H9 (cell line): ENCODE measurements at regions not wholly inside any gene's neighbourhood (a gene's known extent, or its start where the extent isn't known, plus 50 kb on each side); places are given as distances from the start of the nearest gene placed in this dataset.

ENCODE experiments used
- DNase-seq: peaks from one replicate; pipeline ENCODE4 v3.0.0-alpha.2; 2017
- H2AFZ ChIP-seq: one replicate; pipeline ENCODE4 v1.6.1; 2013; ENCODE audit warnings: mild to moderate bottlenecking, low read length, control low read depth, moderate library complexity
- H2AK5ac ChIP-seq: 2 replicates; pipeline ENCODE4 v1.6.1; 2013; ENCODE audit warnings: low read length, control low read depth, mixed read lengths; ENCODE audit not compliant: insufficient read length
- H2BK120ac ChIP-seq: one replicate; pipeline ENCODE4 v1.6.1; 2013; ENCODE audit warnings: low read depth, mild to moderate bottlenecking, low read length, control low read depth, inconsistent platforms; ENCODE audit not compliant: poor library complexity, severe bottlenecking
- H2BK12ac ChIP-seq: 2 replicates; pipeline ENCODE4 v1.6.1; 2013; ENCODE audit warnings: low read length, control low read depth, mixed read lengths, low read depth; ENCODE audit not compliant: insufficient read length
- H2BK15ac ChIP-seq: 2 replicates; pipeline ENCODE4 v1.6.1; 2013; ENCODE audit warnings: low read depth, low read length, control low read depth
- H2BK20ac ChIP-seq: one replicate; pipeline ENCODE4 v1.6.1; 2013; ENCODE audit warnings: low read depth, mild to moderate bottlenecking, low read length, control low read depth, inconsistent platforms; ENCODE audit not compliant: poor library complexity, severe bottlenecking
- H2BK5ac ChIP-seq: 2 replicates; pipeline ENCODE4 v1.6.1; 2013; ENCODE audit warnings: low read length, control low read depth, mixed read lengths; ENCODE audit not compliant: insufficient read length
- H3K14ac ChIP-seq: 2 replicates; pipeline ENCODE4 v1.6.1; 2013; ENCODE audit warnings: low read length, control low read depth; ENCODE audit not compliant: insufficient read depth
- H3K18ac ChIP-seq: 2 replicates; pipeline ENCODE4 v1.6.1; 2013; ENCODE audit warnings: low read depth, mild to moderate bottlenecking, mixed read lengths, low read length, control low read depth; ENCODE audit not compliant: insufficient read length
- H3K23ac ChIP-seq: 2 replicates; pipeline ENCODE4 v1.6.1; 2013; ENCODE audit warnings: low read length, control low read depth, mixed read lengths, low read depth; ENCODE audit not compliant: insufficient read length
- H3K23me2 ChIP-seq: 2 replicates; pipeline ENCODE4 v1.6.1; 2013; ENCODE audit warnings: low read depth, mild to moderate bottlenecking, mixed read lengths, low read length, control low read depth; ENCODE audit not compliant: insufficient read length, poor library complexity, severe bottlenecking
- H3K27ac ChIP-seq: 2 replicates; pipeline ENCODE4 v1.5.1; 2013; ENCODE audit warnings: low read length, control low read depth, mixed read lengths, low read depth; ENCODE audit not compliant: insufficient read length
- H3K27me3 ChIP-seq: 2 replicates; pipeline ENCODE4 v1.6.1; 2013; ENCODE audit warnings: low read length, control low read depth, inconsistent platforms; ENCODE audit not compliant: insufficient read depth
- H3K4ac ChIP-seq: 2 replicates; pipeline ENCODE4 v1.6.1; 2013; ENCODE audit warnings: low read depth, mild to moderate bottlenecking, control low read depth, inconsistent platforms, low read length, moderate library complexity
- H3K4me1 ChIP-seq: 2 replicates; pipeline ENCODE4 v1.6.1; 2013; ENCODE audit warnings: low read length, control low read depth, inconsistent platforms; ENCODE audit not compliant: insufficient read depth
- H3K4me2 ChIP-seq: 2 replicates; pipeline ENCODE4 v1.6.1; 2013; ENCODE audit warnings: low read length, control low read depth, mixed read lengths; ENCODE audit not compliant: insufficient read length, insufficient read depth
- H3K56ac ChIP-seq: 2 replicates; pipeline ENCODE4 v1.6.1; 2013; ENCODE audit warnings: low read depth, mild to moderate bottlenecking, mixed read lengths, low read length, control low read depth; ENCODE audit not compliant: insufficient read length
- H3K79me1 ChIP-seq: 2 replicates; pipeline ENCODE4 v1.6.1; 2013; ENCODE audit warnings: low read depth, mild to moderate bottlenecking, moderate library complexity, low read length, control low read depth, inconsistent platforms; ENCODE audit not compliant: insufficient read depth, poor library complexity, severe bottlenecking
- H3K79me2 ChIP-seq: 2 replicates; pipeline ENCODE4 v1.6.1; 2013; ENCODE audit warnings: low read length, control low read depth, inconsistent platforms; ENCODE audit not compliant: insufficient read depth
- H3K9ac ChIP-seq: 2 replicates; pipeline ENCODE4 v1.6.1; 2013; ENCODE audit warnings: low read length, control low read depth, mixed read lengths; ENCODE audit not compliant: insufficient read length; ENCODE audit errors: extremely low read depth
- H3K9me3 ChIP-seq: one replicate; pipeline ENCODE4 v1.6.1; 2013; ENCODE audit warnings: low read depth, low read length, inconsistent platforms; ENCODE audit not compliant: control insufficient read depth
- H3T11ph ChIP-seq: one replicate; pipeline ENCODE4 v1.6.1; 2013; ENCODE audit warnings: mild to moderate bottlenecking, low read length, control low read depth, inconsistent platforms
- H4K20me1 ChIP-seq: one replicate; pipeline ENCODE4 v1.6.1; 2013; ENCODE audit not compliant: control insufficient read depth, insufficient read length, insufficient read depth
- H4K5ac ChIP-seq: 2 replicates; pipeline ENCODE4 v1.6.1; 2013; ENCODE audit warnings: low read depth, mild to moderate bottlenecking, mixed read lengths, low read length, control low read depth; ENCODE audit not compliant: insufficient read length
- H4K8ac ChIP-seq: replicated peaks from 2 replicates; pipeline ENCODE4 v1.6.1; 2013; ENCODE audit warnings: low read length, control low read depth, mixed read lengths, low read depth; ENCODE audit not compliant: insufficient read length
- H4K91ac ChIP-seq: 2 replicates; pipeline ENCODE4 v1.6.1; 2013; ENCODE audit warnings: low read depth, mild to moderate bottlenecking, moderate library complexity, mixed read lengths, low read length, control low read depth; ENCODE audit not compliant: insufficient read length
- H3K27ac Mint-ChIP-seq, 3 experiments: 2 replicates in 2 of 3; 3 replicates in 1 of 3; pipeline ENCODE4 v1.8.0; 2020 to 2021; ENCODE audit warnings: mixed read lengths in 3 of 3, mild to moderate bottlenecking in 1 of 3, moderate library complexity in 1 of 3
- H3K27me3 Mint-ChIP-seq: 2 replicates; pipeline ENCODE4 v1.8.0; 2021; ENCODE audit warnings: low read depth, mild to moderate bottlenecking, moderate library complexity, mixed read lengths
- H3K36me3 Mint-ChIP-seq, 3 experiments: 2 replicates in 2 of 3; 3 replicates in 1 of 3; pipeline ENCODE4 v1.8.0; 2020 to 2021; ENCODE audit warnings: low read depth in 3 of 3, mixed read lengths in 3 of 3; ENCODE audit not compliant: insufficient read depth in 1 of 3
- H3K4me1 Mint-ChIP-seq, 2 experiments: 2 replicates each; pipeline ENCODE4 v1.8.0; 2020; ENCODE audit warnings: mixed read lengths in 2 of 2
- H3K4me3 Mint-ChIP-seq, 2 experiments: 2 replicates in 1 of 2; 3 replicates in 1 of 2; pipeline ENCODE4 v1.8.0; 2020 to 2021; ENCODE audit warnings: mild to moderate bottlenecking in 2 of 2, mixed read lengths in 2 of 2, moderate library complexity in 1 of 2
- H3K9me3 Mint-ChIP-seq, 2 experiments: 2 replicates in 1 of 2; 3 replicates in 1 of 2; pipeline ENCODE4 v1.8.0; 2020; ENCODE audit warnings: mild to moderate bottlenecking in 2 of 2, mixed read lengths in 2 of 2, moderate library complexity in 1 of 2
- WGBS: extraction: QIAGEN DNeasy Blood & Tissue Kit; methylation state at CpG from one replicate; pipeline ENCODE4 v1.1.7; 2013; ENCODE audit warnings: missing lambda C conversion rate, low lambda C conversion rate, mixed read lengths; ENCODE audit not compliant: insufficient read length; ENCODE audit errors: extremely low coverage; 5-methylcytosine and 5-hydroxymethylcytosine counted together
- TF ChIP-seq, protein P1 (sequence below): fragments of 200-600 bp; sonication (generic); conservative IDR thresholded peaks from 3 replicates; pipeline ENCODE4 v1.8.0; 2021; ENCODE audit warnings: antibody characterized with exemption, mild to moderate bottlenecking

DNA sequence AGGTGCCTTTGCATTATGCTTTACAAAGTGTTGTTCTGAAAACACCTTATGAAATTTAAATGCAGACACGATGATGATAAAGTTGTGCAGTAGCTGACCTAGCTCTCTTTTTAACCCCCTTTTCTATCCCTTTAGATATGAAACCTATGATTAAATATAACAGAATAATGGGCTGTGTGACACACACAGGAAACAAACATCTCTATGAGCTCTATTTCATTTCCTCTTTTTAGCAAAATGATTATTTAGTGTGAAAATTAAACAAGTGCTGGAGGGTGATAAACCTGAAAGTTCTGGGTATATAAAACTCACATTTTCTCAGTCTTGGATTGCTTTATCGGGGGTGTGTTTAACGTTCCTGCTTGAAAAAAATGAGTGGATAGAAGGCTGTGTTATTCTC is 1310.5 kb upstream of the CELF2 start:
- no peaks in the 10 kb centered on the region for H3K27me3 ChIP-seq
- Mint-ChIP-seq H3K27ac (no peak overlapping the region), H3K27me3 (no peaks in the 10 kb centered on the region), H3K4me1 (no peaks in the 10 kb centered on the region), H3K36me3 (peaks cover 0 to under 1% (median 0%) of the 10 kb centered on the region in 3 experiments; a peak in 2 of 7 replicates), H3K4me3 (no peak overlapping the region), H3K9me3 (peaks cover under 1 to 8% of the 10 kb centered on the region in 2 experiments; a peak in 3 of 5 replicates)
- H3K18ac ChIP-seq = no peak overlapping the region
- H2BK120ac ChIP-seq = no peak overlapping the region
- H3K23me2 ChIP-seq = no peaks in the 10 kb centered on the region
- no peak overlapping the region for H3K4me2 ChIP-seq
- no peaks in the 10 kb centered on the region for H3K9me3 ChIP-seq
- H2BK5ac ChIP-seq = no peak overlapping the region
- no peak overlapping the region for H2AK5ac ChIP-seq
- H4K91ac ChIP-seq = no peak overlapping the region
- H4K8ac ChIP-seq = no peak overlapping the region
- H4K20me1 ChIP-seq = no peaks in the 10 kb centered on the region
- H2AFZ ChIP-seq = no peak overlapping the region
- H3K9ac ChIP-seq = no peak overlapping the region
- WGBS = no CpG with 5 or more reads among the region's 3 CpGs
- H3K4me1 ChIP-seq = no peaks in the 10 kb centered on the region
- no peaks in the 10 kb centered on the region for H3K79me1 ChIP-seq
- TF ChIP-seq, protein P1, sequence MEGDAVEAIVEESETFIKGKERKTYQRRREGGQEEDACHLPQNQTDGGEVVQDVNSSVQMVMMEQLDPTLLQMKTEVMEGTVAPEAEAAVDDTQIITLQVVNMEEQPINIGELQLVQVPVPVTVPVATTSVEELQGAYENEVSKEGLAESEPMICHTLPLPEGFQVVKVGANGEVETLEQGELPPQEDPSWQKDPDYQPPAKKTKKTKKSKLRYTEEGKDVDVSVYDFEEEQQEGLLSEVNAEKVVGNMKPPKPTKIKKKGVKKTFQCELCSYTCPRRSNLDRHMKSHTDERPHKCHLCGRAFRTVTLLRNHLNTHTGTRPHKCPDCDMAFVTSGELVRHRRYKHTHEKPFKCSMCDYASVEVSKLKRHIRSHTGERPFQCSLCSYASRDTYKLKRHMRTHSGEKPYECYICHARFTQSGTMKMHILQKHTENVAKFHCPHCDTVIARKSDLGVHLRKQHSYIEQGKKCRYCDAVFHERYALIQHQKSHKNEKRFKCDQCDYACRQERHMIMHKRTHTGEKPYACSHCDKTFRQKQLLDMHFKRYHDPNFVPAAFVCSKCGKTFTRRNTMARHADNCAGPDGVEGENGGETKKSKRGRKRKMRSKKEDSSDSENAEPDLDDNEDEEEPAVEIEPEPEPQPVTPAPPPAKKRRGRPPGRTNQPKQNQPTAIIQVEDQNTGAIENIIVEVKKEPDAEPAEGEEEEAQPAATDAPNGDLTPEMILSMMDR = no peak
- H2BK20ac ChIP-seq = no peak overlapping the region
- DNase-seq = no peak
- no peak overlapping the region for H3K14ac ChIP-seq
- no peak overlapping the region for H3K56ac ChIP-seq
- H3K79me2 ChIP-seq = no peaks in the 10 kb centered on the region
- no peak overlapping the region for H3K27ac ChIP-seq
- H4K5ac ChIP-seq = no peak overlapping the region
- H2BK12ac ChIP-seq = no peak overlapping the region
- H3K4ac ChIP-seq = no peak overlapping the region
- no peak overlapping the region for H2BK15ac ChIP-seq
- no peak overlapping the region for H3K23ac ChIP-seq
- no peak overlapping the region for H3T11ph ChIP-seq
